ENCODE measurements at regions not wholly inside any gene's neighbourhood (a gene's known extent, or its start where the extent isn't known, plus 50 kb on each side); places are given as distances from the start of the nearest gene placed in this dataset.

GRCh38 chr3:147733217-147733616, 324.1 kb downstream of the ZIC1 start:
- TF ChIP-seq POLR2AphosphoS5 (IDR thresholded peaks at IDR 0.05) (no peak), EP300 (IDR thresholded peaks at IDR 0.05) (no peak), CTCF (IDR thresholded peaks at IDR 0.05) (no peak), POLR2A (IDR thresholded peaks at IDR 0.05) (no peak)

All from gastroesophageal sphincter (tissue), 3 donors.